Heart right ventricle (tissue), 16 donors: ENCODE measurements at regions not wholly inside any gene's neighbourhood (a gene's known extent, or its start where the extent isn't known, plus 50 kb on each side); places are given as distances from the start of the nearest gene placed in this dataset.

Source experiments
- ATAC-seq, 8 donors: fragments of 200-7000 bp; cut with Tn5 transposase; one replicate each; pipeline ENCODE4 v1.9.1; 2020; ENCODE audit warnings: mild to moderate bottlenecking in 8 of 8, moderate library complexity in 8 of 8, moderate number of reproducible peaks in 1 of 8
- DNase-seq, 2 donors: peaks; one replicate each; pipeline ENCODE4 v3.0.0-alpha.2; 2020
- H3K27ac ChIP-seq, 10 donors: fragments of 200-600 bp; sonication (generic) in 2 of 10; one replicate each; pipeline versions ENCODE4 v1.5.0 to v1.8.0; 2020 to 2022; ENCODE audit warnings: mild to moderate bottlenecking in 3 of 10
- H3K27me3 ChIP-seq, 7 donors: fragments of 200-600 bp; one replicate each; pipeline ENCODE4 v1.8.0; 2021 to 2022; ENCODE audit warnings: mild to moderate bottlenecking in 2 of 7
- H3K36me3 ChIP-seq, 9 donors: fragments of 200-600 bp; sonication (generic) in 1 of 9; one replicate each; pipeline versions ENCODE4 v1.5.0 to v1.8.0; 2020 to 2022; ENCODE audit warnings: mild to moderate bottlenecking in 2 of 9
- H3K4me1 ChIP-seq, 9 donors: fragments of 200-600 bp; sonication (generic) in 1 of 9; one replicate each; pipeline versions ENCODE4 v1.5.0 to v1.8.0; 2020 to 2022; ENCODE audit warnings: mild to moderate bottlenecking in 4 of 9
- H3K4me3 ChIP-seq, 10 donors: fragments of 200-600 bp; sonication (generic) in 2 of 10; one replicate each; pipeline versions ENCODE4 v1.5.0 to v1.8.0; 2020 to 2022; ENCODE audit warnings: mild to moderate bottlenecking in 7 of 10, moderate library complexity in 2 of 10
- H3K9me3 ChIP-seq, 11 donors: fragments of 200-600 bp in 10 of 11; sonication (generic) in 2 of 11; one replicate each; pipeline versions ENCODE4 v1.5.0 to v1.8.0; 2013 to 2022; ENCODE audit warnings: mild to moderate bottlenecking in 2 of 11, control low read depth in 1 of 11, moderate library complexity in 1 of 11
- CTCF ChIP-seq, 9 donors: fragments of 200-600 bp; sonication (generic) in 2 of 9; IDR thresholded peaks; one replicate each; pipeline versions ENCODE4 v1.5.0 to v1.8.0; 2021 to 2022; ENCODE audit warnings: antibody characterized with exemption in 9 of 9, mild to moderate bottlenecking in 5 of 9, moderate library complexity in 1 of 9
- WGBS, 2 donors: extraction: QIAGEN DNeasy Blood & Tissue Kit; methylation state at CpG; one replicate each; pipeline ENCODE4 v1.1.7; 2013; ENCODE audit warnings: inconsistent platforms in 1 of 2; 5-methylcytosine and 5-hydroxymethylcytosine counted together
- intact Hi-C, 10 donors: fragments of 100-400 bp; cut with DNase I; formaldehyde crosslinking; loops; one replicate each; pipeline versions ENCODE4 v1.11.1 to v1.14.2; 2022
- donor health status: Arrhythmogenic right ventricular cardiomyopathy.
- donor health status: ischemic (EF 13 %, LVEDD 7.1; RV severe dilation, severe dysfunction).
- donor health status: healthy with polysubstance abuse.
- donor health status: DM: no; HTN: yes; CAD: no.
- donor health status: DM: no; HTN: no; CAD: no.
- donor health status: ischemic (EF 25% LVEDD 6.9; RV normal size, moderate dysfunction).
- donor health status: ischemic (EF 25% LVEDD 5.7; RV mildly dilated, moderate dysfunction).
- donor health status: healthy.
- donor health status: DM: yes; HTN: yes; CAD: no.
- donor health status: Ischemic cardiomyopathy.
- donor health status: ischemic (EF 35%, LVEDD 5.7; RV mildly dilated, moderate dysfunction).
- donor health status: nonischemic (EF 11% LVEDD 7.7; RV severe dilation, severe dysfunction).
- donor health status: DM: yes; HTN: yes; CAD: no.
- donor health status: PGD.
- donor health status: ischemic (EF 29% LVEDD 5.4; RV normal size, mild dysfunction).
- donor health status: nonischemic (EF 23%, LVEDD 6.1; RV moderate dilation, normal function).

- H3K36me3 ChIP-seq: no peaks in the 10 kb centered on the region
- intact Hi-C loops: no loop called here
- H3K4me3 ChIP-seq: no peak overlapping the region
- no peak for TF ChIP-seq CTCF (IDR thresholded peaks at IDR 0.05)
- H3K27ac ChIP-seq: no peak overlapping the region
- DNase-seq: no peak
- no peaks in the 10 kb centered on the region for H3K4me1 ChIP-seq
- WGBS, 2 donors: 78 to 81% methylated on average over 3 of the region's 3 CpGs
- H3K27me3 ChIP-seq: peaks cover 0 to 1% (median 0%) of the 10 kb centered on the region in 7 donors
- ATAC-seq: no peak
- no peaks in the 10 kb centered on the region for H3K9me3 ChIP-seq
These were observed 153.4 kb upstream of the SKOR2 start for GRCh38 chr18:47404845-47405244.

GRCh38 chr18:47403949-47404348, 152.5 kb upstream of the SKOR2 start:
- Histone ChIP-seq H3K36me3 (no peaks in the 10 kb centered on the region), H3K27me3 (peaks cover 0 to 7% (median 0%) of the 10 kb centered on the region in 7 donors), H3K9me3 (no peaks in the 10 kb centered on the region), H3K27ac (no peak overlapping the region), H3K4me1 (no peaks in the 10 kb centered on the region), H3K4me3 (no peak overlapping the region)
- 75 to 79% methylated on average over 3 of the region's 3 CpGs for WGBS, 2 donors
- DNase-seq (no peak), ATAC-seq (no peak)
- TF ChIP-seq CTCF (IDR thresholded peaks at IDR 0.05): no peak
- intact Hi-C loops: no loop called here

GRCh38 chr18:47403317-47403716, 151.9 kb upstream of the SKOR2 start:
- 69 to 75% methylated on average over 8 of the region's 8 CpGs for WGBS, 2 donors
- TF ChIP-seq CTCF (IDR thresholded peaks at IDR 0.05): no peak
- no peak for DNase-seq
- H3K27ac ChIP-seq: no peak overlapping the region
- no peaks in the 10 kb centered on the region for H3K36me3 ChIP-seq
- peaks cover 0 to 7% (median 0%) of the 10 kb centered on the region in 7 donors for H3K27me3 ChIP-seq
- ATAC-seq: no peak
- intact Hi-C loops: no loop called here
- H3K4me1 ChIP-seq: no peaks in the 10 kb centered on the region
- no peak overlapping the region for H3K4me3 ChIP-seq
- H3K9me3 ChIP-seq: no peaks in the 10 kb centered on the region

- H3K9me3 ChIP-seq: peaks cover 0 to 10% (median 0%) of the 10 kb centered on the region in 11 donors
- H3K4me1 ChIP-seq: no peaks in the 10 kb centered on the region
- ATAC-seq (no peak), DNase-seq (no peak)
- peaks cover 0 to 10% (median 3%) of the 10 kb centered on the region in 7 donors for H3K27me3 ChIP-seq
- H3K36me3 ChIP-seq: no peaks in the 10 kb centered on the region
- WGBS, 2 donors: 78 to 80% methylated on average over 1 of the region's 1 CpG
- no peak for TF ChIP-seq CTCF (IDR thresholded peaks at IDR 0.05)
- intact Hi-C loops: no loop called here
- no peak overlapping the region for H3K27ac ChIP-seq
- H3K4me3 ChIP-seq: no peak overlapping the region
These were observed 148.0 kb upstream of the SKOR2 start for GRCh38 chr18:47399475-47399874.
